Thoracic aorta (tissue), 2 donors: ENCODE measurements at regions not wholly inside any gene's neighbourhood (a gene's known extent, or its start where the extent isn't known, plus 50 kb on each side); places are given as distances from the start of the nearest gene placed in this dataset.
A peak's percentile ranks its signal among the peaks of the same experiment; 100 is the strongest.

Experiments
- ATAC-seq: fragments of 150-250 bp; one replicate; pipeline ENCODE4 v1.8.0; 2017; ENCODE audit warnings: low read depth; ENCODE audit not compliant: insufficient number of reproducible peaks, low FRiP score
- DNase-seq: peaks from one replicate; pipeline ENCODE4 v3.0.0-alpha.2; 2020; ENCODE audit warnings: low spot score
- H3K27ac ChIP-seq, 2 donors: fragments of 200-600 bp; sonication (generic); 1 replicate in 1 of 2; 2 replicates in 1 of 2; pipeline ENCODE4 v1.5.1; 2016; ENCODE audit warnings: mild to moderate bottlenecking in 2 of 2, moderate library complexity in 2 of 2
- H3K27me3 ChIP-seq: fragments of 200-600 bp; sonication (generic); replicated peaks from 2 replicates; pipeline ENCODE4 v1.6.0; 2016; ENCODE audit warnings: mild to moderate bottlenecking; ENCODE audit not compliant: insufficient read depth
- H3K36me3 ChIP-seq: fragments of 200-600 bp; sonication (generic); one replicate; pipeline ENCODE4 v1.5.1; 2016
- H3K4me1 ChIP-seq, 2 donors: fragments of 200-600 bp; sonication (generic); 1 replicate in 1 of 2; 2 replicates in 1 of 2; pipeline versions ENCODE4 v1.5.1 to v1.6.0; 2016; ENCODE audit warnings: low read depth in 2 of 2, mild to moderate bottlenecking in 1 of 2; ENCODE audit not compliant: control insufficient read depth in 1 of 2
- H3K4me3 ChIP-seq: fragments of 200-600 bp; sonication (generic); 2 replicates; pipeline ENCODE4 v1.5.1; 2016; ENCODE audit warnings: mild to moderate bottlenecking
- H3K9me3 ChIP-seq: fragments of 200-600 bp; sonication (generic); 2 replicates; pipeline ENCODE4 v1.5.1; 2016
- TF ChIP-seq, protein P1 (sequence below): fragments of 200-600 bp; sonication (generic); IDR thresholded peaks from one replicate; pipeline ENCODE4 v1.5.1; 2019; ENCODE audit warnings: antibody characterized with exemption

DNA sequence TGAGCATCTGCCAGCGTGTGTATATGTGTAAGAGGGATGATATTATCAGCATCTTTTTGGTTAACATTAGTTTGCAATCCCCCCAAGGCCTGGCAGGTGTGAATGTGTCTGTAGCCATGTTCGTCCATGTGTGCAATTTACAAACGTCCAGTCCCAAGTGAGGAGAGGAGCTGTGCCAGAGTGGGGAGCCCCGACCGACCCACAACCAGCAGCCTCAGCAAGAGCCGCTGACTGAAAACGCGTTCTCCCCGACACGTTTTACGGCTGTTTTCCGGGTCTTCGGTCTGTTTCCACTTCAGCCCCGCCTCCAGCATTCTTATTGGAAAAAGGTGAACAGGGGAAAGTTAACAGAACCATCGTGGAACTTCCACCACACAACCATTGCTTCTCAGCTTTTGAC, 119.1 kb upstream of the SOX1 start:
- Histone ChIP-seq H3K9me3 (peaks cover 3% of the 10 kb centered on the region), H3K4me3 (no peak overlapping the region), H3K27me3 (no peaks in the 10 kb centered on the region), H3K27ac (no peak overlapping the region), H3K36me3 (no peaks in the 10 kb centered on the region), H3K4me1 (no peaks in the 10 kb centered on the region)
- ATAC-seq (no peak), DNase-seq (no peak)
- TF ChIP-seq, protein P1, sequence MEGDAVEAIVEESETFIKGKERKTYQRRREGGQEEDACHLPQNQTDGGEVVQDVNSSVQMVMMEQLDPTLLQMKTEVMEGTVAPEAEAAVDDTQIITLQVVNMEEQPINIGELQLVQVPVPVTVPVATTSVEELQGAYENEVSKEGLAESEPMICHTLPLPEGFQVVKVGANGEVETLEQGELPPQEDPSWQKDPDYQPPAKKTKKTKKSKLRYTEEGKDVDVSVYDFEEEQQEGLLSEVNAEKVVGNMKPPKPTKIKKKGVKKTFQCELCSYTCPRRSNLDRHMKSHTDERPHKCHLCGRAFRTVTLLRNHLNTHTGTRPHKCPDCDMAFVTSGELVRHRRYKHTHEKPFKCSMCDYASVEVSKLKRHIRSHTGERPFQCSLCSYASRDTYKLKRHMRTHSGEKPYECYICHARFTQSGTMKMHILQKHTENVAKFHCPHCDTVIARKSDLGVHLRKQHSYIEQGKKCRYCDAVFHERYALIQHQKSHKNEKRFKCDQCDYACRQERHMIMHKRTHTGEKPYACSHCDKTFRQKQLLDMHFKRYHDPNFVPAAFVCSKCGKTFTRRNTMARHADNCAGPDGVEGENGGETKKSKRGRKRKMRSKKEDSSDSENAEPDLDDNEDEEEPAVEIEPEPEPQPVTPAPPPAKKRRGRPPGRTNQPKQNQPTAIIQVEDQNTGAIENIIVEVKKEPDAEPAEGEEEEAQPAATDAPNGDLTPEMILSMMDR = no peak

DNA sequence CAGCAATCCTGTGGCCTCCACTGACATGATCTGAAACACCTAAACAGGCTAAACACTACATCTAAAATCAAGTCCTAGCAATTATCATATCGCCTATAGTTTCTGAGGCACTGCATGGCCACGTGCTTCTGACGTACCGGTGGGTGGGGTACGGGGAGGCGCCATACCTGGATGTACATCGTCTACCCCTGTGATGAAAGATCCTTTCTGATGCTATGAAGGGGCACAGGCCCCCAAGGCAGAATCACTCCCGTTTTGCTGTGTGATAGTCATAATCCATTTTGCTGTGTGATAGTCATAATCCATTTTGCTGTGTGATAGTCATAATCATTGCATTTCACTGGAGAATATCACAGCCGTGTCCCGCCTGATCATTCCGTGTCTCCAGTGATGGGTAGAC, 118.7 kb upstream of the SOX1 start:
- Histone ChIP-seq H3K27me3 (no peaks in the 10 kb centered on the region), H3K4me1 (no peaks in the 10 kb centered on the region), H3K9me3 (peaks cover 3% of the 10 kb centered on the region), H3K27ac (no peak overlapping the region), H3K4me3 (no peak overlapping the region), H3K36me3 (no peaks in the 10 kb centered on the region)
- TF ChIP-seq, protein P1 = no peak
- DNase-seq = no peak
- no peak for ATAC-seq

DNA sequence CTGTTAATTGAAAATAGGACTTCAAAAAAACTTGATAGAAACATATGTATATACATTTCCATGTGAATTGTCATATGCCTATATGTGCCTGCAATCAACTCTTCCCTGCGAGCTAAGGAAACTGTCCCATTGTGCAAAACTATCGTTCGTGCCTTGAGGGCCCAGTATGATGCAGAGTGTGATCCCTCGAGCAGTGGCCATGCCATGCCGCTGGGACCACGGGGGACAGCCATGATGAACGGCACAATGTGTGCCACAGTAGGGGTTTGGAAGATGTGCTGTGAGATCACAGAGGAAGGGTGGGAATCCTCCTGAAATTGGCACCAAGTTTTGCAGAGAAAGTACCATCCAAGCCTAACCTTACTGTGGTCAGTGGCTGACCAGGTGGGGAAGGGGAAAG, 118.1 kb upstream of the SOX1 start:
- no peak overlapping the region for H3K27ac ChIP-seq
- H3K27me3 ChIP-seq = no peaks in the 10 kb centered on the region
- no peak for DNase-seq

DNA sequence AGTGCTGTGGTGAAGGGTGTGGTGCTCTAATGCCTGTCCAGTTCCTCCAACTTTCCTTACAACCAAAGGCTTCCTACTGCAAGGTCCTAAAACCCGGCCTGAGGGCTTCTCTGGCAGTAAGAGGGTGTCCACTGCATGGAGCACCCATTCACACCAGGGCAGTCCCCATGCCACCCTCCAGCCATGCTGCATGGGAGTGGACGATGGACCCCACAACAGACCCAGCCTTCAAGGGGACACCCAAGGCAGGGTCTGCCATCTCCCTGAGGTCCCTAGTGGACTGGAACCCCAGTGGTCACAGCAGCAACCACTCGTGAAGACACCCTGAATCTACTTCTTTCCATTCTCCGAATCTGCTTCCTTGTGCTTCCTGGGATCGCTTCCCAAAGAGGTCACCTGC, 117.6 kb upstream of the SOX1 start:
- Histone ChIP-seq H3K9me3 (peaks cover 3% of the 10 kb centered on the region), H3K27me3 (no peaks in the 10 kb centered on the region), H3K36me3 (no peaks in the 10 kb centered on the region), H3K4me3 (no peak overlapping the region), H3K27ac (no peak overlapping the region), H3K4me1 (no peaks in the 10 kb centered on the region)
- ATAC-seq (no peak), DNase-seq (no peak)
- TF ChIP-seq, protein P1 = no peak

More for the DNA sequence above, 118.1 kb upstream of the SOX1 start:
- Histone ChIP-seq H3K4me1 (no peaks in the 10 kb centered on the region), H3K9me3 (peaks cover 3% of the 10 kb centered on the region), H3K4me3 (no peak overlapping the region), H3K36me3 (no peaks in the 10 kb centered on the region)
- ATAC-seq = no peak
- TF ChIP-seq, protein P1 = no peak

DNA sequence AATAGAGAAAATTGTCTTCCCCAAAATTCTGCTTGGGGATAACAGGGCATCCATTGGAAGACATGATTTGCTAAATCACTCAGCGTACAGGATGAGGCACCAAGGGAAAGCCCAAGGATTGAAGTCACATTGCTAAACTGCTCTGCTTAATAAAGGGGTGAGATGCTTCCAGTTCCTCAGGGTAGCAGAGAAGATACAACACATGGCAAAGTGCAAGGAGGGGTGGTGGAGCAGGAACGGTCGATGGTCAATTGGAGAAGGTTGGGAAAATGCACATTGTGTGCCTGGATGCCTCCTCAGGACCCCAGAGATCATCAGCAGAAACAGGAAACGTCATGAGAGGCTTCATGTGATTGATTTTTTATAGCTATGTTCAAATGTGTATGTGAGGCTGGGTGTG, 116.3 kb upstream of the SOX1 start:
- Histone ChIP-seq H3K36me3 (no peaks in the 10 kb centered on the region), H3K9me3 (peaks cover 3% of the 10 kb centered on the region), H3K4me1 (no peaks in the 10 kb centered on the region), H3K27me3 (no peaks in the 10 kb centered on the region), H3K27ac (no peak overlapping the region), H3K4me3 (no peak overlapping the region)
- DNase-seq = no peak
- peak; percentile 18 for ATAC-seq
- TF ChIP-seq, protein P1 = no peak
